ENCODE measurements at regions not wholly inside any gene's neighbourhood (a gene's known extent, or its start where the extent isn't known, plus 50 kb on each side); places are given as distances from the start of the nearest gene placed in this dataset.

GRCh38 chr7:149683181-149683580, 90.2 kb downstream of the ZNF467 start:
- TF ChIP-seq CTCF (IDR thresholded peaks at IDR 0.05; ENCODE audit: low read length) (no peak), EZH2 (IDR thresholded peaks at IDR 0.05; ENCODE audit: borderline replicate concordance, low read length) (no peak)
